RWPE2 (cell line): ENCODE measurements at regions not wholly inside any gene's neighbourhood (a gene's known extent, or its start where the extent isn't known, plus 50 kb on each side); places are given as distances from the start of the nearest gene placed in this dataset.

Experiments used
- ATAC-seq: fragments of 200-7000 bp; cut with Tn5 transposase; 3 replicates; pipeline ENCODE4 v1.9.1; 2021; ENCODE audit warnings: low read depth
- DNase-seq: peaks from one replicate; pipeline ENCODE4 v3.0.0-alpha.2; 2020; ENCODE audit warnings: low spot score
- H3K27ac ChIP-seq: fragments of 450-650 bp; 2 replicates; pipeline ENCODE4 v1.5.1; 2017; ENCODE audit warnings: mild to moderate bottlenecking; ENCODE audit not compliant: poor library complexity, severe bottlenecking
- H3K27me3 ChIP-seq: fragments of 250-450 bp; sonication (Bioruptor Pico); 2 replicates; pipeline ENCODE4 v1.5.1; 2021; ENCODE audit warnings: mild to moderate bottlenecking, moderate library complexity; ENCODE audit not compliant: insufficient read depth, poor library complexity, severe bottlenecking
- H3K36me3 ChIP-seq: fragments of 250-450 bp; sonication (Bioruptor Pico); 2 replicates; pipeline ENCODE4 v1.5.1; 2020; ENCODE audit warnings: low read depth, mild to moderate bottlenecking, moderate library complexity
- H3K4me1 ChIP-seq: fragments of 250-450 bp; sonication (Bioruptor Pico); 2 replicates; pipeline ENCODE4 v1.5.1; 2021; ENCODE audit warnings: mild to moderate bottlenecking, moderate library complexity; ENCODE audit not compliant: insufficient read depth, poor library complexity, severe bottlenecking
- H3K4me3 ChIP-seq: fragments of 250-450 bp; sonication (Bioruptor Pico); 2 replicates; pipeline ENCODE4 v1.5.1; 2021; ENCODE audit warnings: mild to moderate bottlenecking, moderate library complexity; ENCODE audit not compliant: severe bottlenecking
- H3K9me3 ChIP-seq: fragments of 250-450 bp; sonication (Bioruptor Pico); 2 replicates; pipeline ENCODE4 v1.5.1; 2021; ENCODE audit warnings: mild to moderate bottlenecking, moderate library complexity; ENCODE audit not compliant: severe bottlenecking
- TF ChIP-seq, protein P1 (sequence below): fragments of 450-650 bp; IDR thresholded peaks from one replicate; pipeline ENCODE4 v1.5.1; 2017; ENCODE audit warnings: mild to moderate bottlenecking, moderate library complexity; ENCODE audit not compliant: poor library complexity, severe bottlenecking

GRCh38 chr5:125661584-125661983 is 761.6 kb upstream of the GRAMD2B start:
- H3K4me1 ChIP-seq, result no peaks in the 10 kb centered on the region
- H3K36me3 ChIP-seq, result no peaks in the 10 kb centered on the region
- DNase-seq (no peak), ATAC-seq (no peak)
- no peak overlapping the region for H3K27ac ChIP-seq
- TF ChIP-seq, protein P1, sequence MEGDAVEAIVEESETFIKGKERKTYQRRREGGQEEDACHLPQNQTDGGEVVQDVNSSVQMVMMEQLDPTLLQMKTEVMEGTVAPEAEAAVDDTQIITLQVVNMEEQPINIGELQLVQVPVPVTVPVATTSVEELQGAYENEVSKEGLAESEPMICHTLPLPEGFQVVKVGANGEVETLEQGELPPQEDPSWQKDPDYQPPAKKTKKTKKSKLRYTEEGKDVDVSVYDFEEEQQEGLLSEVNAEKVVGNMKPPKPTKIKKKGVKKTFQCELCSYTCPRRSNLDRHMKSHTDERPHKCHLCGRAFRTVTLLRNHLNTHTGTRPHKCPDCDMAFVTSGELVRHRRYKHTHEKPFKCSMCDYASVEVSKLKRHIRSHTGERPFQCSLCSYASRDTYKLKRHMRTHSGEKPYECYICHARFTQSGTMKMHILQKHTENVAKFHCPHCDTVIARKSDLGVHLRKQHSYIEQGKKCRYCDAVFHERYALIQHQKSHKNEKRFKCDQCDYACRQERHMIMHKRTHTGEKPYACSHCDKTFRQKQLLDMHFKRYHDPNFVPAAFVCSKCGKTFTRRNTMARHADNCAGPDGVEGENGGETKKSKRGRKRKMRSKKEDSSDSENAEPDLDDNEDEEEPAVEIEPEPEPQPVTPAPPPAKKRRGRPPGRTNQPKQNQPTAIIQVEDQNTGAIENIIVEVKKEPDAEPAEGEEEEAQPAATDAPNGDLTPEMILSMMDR, result no peak
- H3K27me3 ChIP-seq, result no peaks in the 10 kb centered on the region
- H3K4me3 ChIP-seq, result no peak overlapping the region
- H3K9me3 ChIP-seq, result no peaks in the 10 kb centered on the region

- DNase-seq, result no peak
- H3K36me3 ChIP-seq, result no peaks in the 10 kb centered on the region
- TF ChIP-seq, protein P1, result no peak
- H3K9me3 ChIP-seq, result no peaks in the 10 kb centered on the region
- no peaks in the 10 kb centered on the region for H3K4me1 ChIP-seq
- H3K4me3 ChIP-seq, result no peak overlapping the region
- H3K27ac ChIP-seq, result no peak overlapping the region
- peak; percentile 88 for ATAC-seq
- H3K27me3 ChIP-seq, result no peaks in the 10 kb centered on the region
Measured at GRCh38 chr5:125668884-125669283, 754.3 kb upstream of the GRAMD2B start.

GRCh38 chr5:125673359-125673950 is 749.8 kb upstream of the GRAMD2B start:
- Histone ChIP-seq H3K9me3 (no peaks in the 10 kb centered on the region), H3K27me3 (no peaks in the 10 kb centered on the region), H3K36me3 (no peaks in the 10 kb centered on the region), H3K27ac (no peak overlapping the region), H3K4me3 (no peak overlapping the region), H3K4me1 (no peaks in the 10 kb centered on the region)
- no peak for ATAC-seq
- TF ChIP-seq, protein P1, result no peak
- no peak for DNase-seq

DNA sequence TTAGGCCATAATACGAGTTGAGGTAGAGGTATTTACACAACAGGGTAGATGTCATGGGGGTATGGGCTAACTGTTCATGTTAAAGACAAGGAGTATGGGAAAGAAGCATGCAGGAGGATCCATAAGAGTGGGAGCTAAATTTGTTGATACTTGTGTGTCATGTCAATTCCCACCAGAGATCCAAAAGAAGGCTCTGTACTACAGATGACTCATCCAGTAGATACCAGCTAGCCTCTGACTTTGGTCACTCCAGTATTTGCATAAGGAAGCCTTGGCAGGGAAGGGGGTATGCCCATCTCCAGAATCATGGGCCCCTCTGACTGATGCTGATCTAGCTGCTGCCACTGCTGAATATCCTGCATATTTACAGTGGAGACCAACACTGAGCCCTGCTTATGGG is 743.7 kb upstream of the GRAMD2B start:
- Histone ChIP-seq H3K27me3 (no peaks in the 10 kb centered on the region), H3K4me3 (no peak overlapping the region), H3K36me3 (no peaks in the 10 kb centered on the region), H3K9me3 (no peaks in the 10 kb centered on the region), H3K27ac (no peak overlapping the region), H3K4me1 (no peaks in the 10 kb centered on the region)
- DNase-seq, result no peak
- TF ChIP-seq, protein P1, result no peak
- peak; percentile 17; the same call in 1 of the 3 replicates for ATAC-seq

- H3K9me3 ChIP-seq, result no peaks in the 10 kb centered on the region
Measured at GRCh38 chr5:125683669-125684068, 739.5 kb upstream of the GRAMD2B start.

More at GRCh38 chr5:125683669-125684068, 739.5 kb upstream of the GRAMD2B start:
- Histone ChIP-seq H3K36me3 (no peaks in the 10 kb centered on the region), H3K4me1 (no peaks in the 10 kb centered on the region), H3K27ac (no peak overlapping the region), H3K4me3 (no peak overlapping the region), H3K27me3 (no peaks in the 10 kb centered on the region)
- TF ChIP-seq, protein P1, result no peak
- DNase-seq (no peak), ATAC-seq (no peak)
